Activated T-cell treated with anti-CD3 and anti-CD28 coated beads, Interleukin-2, amount 50 U/mL, for 4 hours (primary cell): ENCODE measurements at regions not wholly inside any gene's neighbourhood (a gene's known extent, or its start where the extent isn't known, plus 50 kb on each side); places are given as distances from the start of the nearest gene placed in this dataset.

Experiments
- ATAC-seq, 2 donors: fragments of 200-7000 bp; cut with Tn5 transposase; one replicate each; pipeline ENCODE4 v1.10.0; 2021
- DNase-seq: peaks from one replicate; pipeline ENCODE4 v3.0.0-alpha.2; 2020
- H3K27me3 Mint-ChIP-seq: one replicate; pipeline ENCODE4 v1.8.0; 2021; ENCODE audit warnings: low read depth, mixed read lengths
- H3K36me3 Mint-ChIP-seq: one replicate; pipeline ENCODE4 v1.8.0; 2022; ENCODE audit warnings: mixed read lengths; ENCODE audit not compliant: insufficient read depth
- H3K4me1 Mint-ChIP-seq: one replicate; pipeline ENCODE4 v1.8.0; 2021; ENCODE audit warnings: low read depth, mixed read lengths
- H3K4me3 Mint-ChIP-seq: one replicate; pipeline ENCODE4 v1.8.0; 2021; ENCODE audit warnings: mild to moderate bottlenecking, moderate library complexity, mixed read lengths
- H3K9me3 Mint-ChIP-seq: one replicate; pipeline ENCODE4 v1.8.0; 2021; ENCODE audit warnings: mixed read lengths

- no peaks in the 10 kb centered on the region for H3K9me3 Mint-ChIP-seq
- H3K27me3 Mint-ChIP-seq = no peaks in the 10 kb centered on the region
- no peaks in the 10 kb centered on the region for H3K36me3 Mint-ChIP-seq
- peaks cover 26% of the 10 kb centered on the region for H3K4me1 Mint-ChIP-seq
- DNase-seq (no peak), ATAC-seq (no peak)
- H3K4me3 Mint-ChIP-seq = no peak overlapping the region
Measured at GRCh38 chr5:82353522-82353921, 75.4 kb upstream of the RPS23 start.

- Mint-ChIP-seq H3K4me1 (peaks cover 14% of the 10 kb centered on the region), H3K4me3 (no peak overlapping the region), H3K27me3 (no peaks in the 10 kb centered on the region), H3K36me3 (no peaks in the 10 kb centered on the region), H3K9me3 (no peaks in the 10 kb centered on the region)
- ATAC-seq = no peak
- no peak for DNase-seq
Measured at GRCh38 chr5:82352146-82352791, 74.1 kb upstream of the RPS23 start.

GRCh38 chr5:82351754-82352145, 73.6 kb upstream of the RPS23 start:
- ATAC-seq = peak; percentile 65 to 66
- no peaks in the 10 kb centered on the region for H3K9me3 Mint-ChIP-seq

GRCh38 chr5:82351297-82351696, 73.1 kb upstream of the RPS23 start:
- no peak for ATAC-seq
- Mint-ChIP-seq H3K9me3 (no peaks in the 10 kb centered on the region), H3K4me3 (no peak overlapping the region), H3K4me1 (peaks cover 6% of the 10 kb centered on the region), H3K36me3 (no peaks in the 10 kb centered on the region), H3K27me3 (no peaks in the 10 kb centered on the region)
- no peak for DNase-seq

More at GRCh38 chr5:82351754-82352145, 73.6 kb upstream of the RPS23 start:
- DNase-seq = no peak
- H3K4me1 Mint-ChIP-seq = peaks cover 9% of the 10 kb centered on the region
- no peak overlapping the region for H3K4me3 Mint-ChIP-seq
- H3K27me3 Mint-ChIP-seq = no peaks in the 10 kb centered on the region
- H3K36me3 Mint-ChIP-seq = no peaks in the 10 kb centered on the region

- Mint-ChIP-seq H3K27me3 (peaks cover 2% of the 10 kb centered on the region), H3K4me3 (no peak overlapping the region), H3K9me3 (no peaks in the 10 kb centered on the region), H3K4me1 (peaks cover 1% of the 10 kb centered on the region), H3K36me3 (no peaks in the 10 kb centered on the region)
- ATAC-seq (peak; percentile 53), DNase-seq (peak; percentile 16)
Measured at GRCh38 chr5:82349652-82350051, 71.5 kb upstream of the RPS23 start.

GRCh38 chr5:82348784-82349425, 70.8 kb upstream of the RPS23 start:
- DNase-seq (no peak), ATAC-seq (no peak)
- Mint-ChIP-seq H3K27me3 (peaks cover 2% of the 10 kb centered on the region), H3K4me3 (no peak overlapping the region), H3K36me3 (no peaks in the 10 kb centered on the region), H3K9me3 (no peaks in the 10 kb centered on the region), H3K4me1 (peaks cover 1% of the 10 kb centered on the region)

- H3K27me3 Mint-ChIP-seq = peaks cover 5% of the 10 kb centered on the region
- DNase-seq = no peak
- no peaks in the 10 kb centered on the region for H3K9me3 Mint-ChIP-seq
- no peak for ATAC-seq
- peaks cover 1% of the 10 kb centered on the region for H3K4me1 Mint-ChIP-seq
- no peak overlapping the region for H3K4me3 Mint-ChIP-seq
- H3K36me3 Mint-ChIP-seq = no peaks in the 10 kb centered on the region
Measured at GRCh38 chr5:82347201-82347865, 69.2 kb upstream of the RPS23 start.

- Mint-ChIP-seq H3K27me3 (peaks cover 5% of the 10 kb centered on the region), H3K4me1 (no peaks in the 10 kb centered on the region), H3K9me3 (no peaks in the 10 kb centered on the region), H3K36me3 (no peaks in the 10 kb centered on the region), H3K4me3 (no peak overlapping the region)
- DNase-seq (no peak), ATAC-seq (no peak)
Measured at GRCh38 chr5:82346399-82347165, 68.4 kb upstream of the RPS23 start.

GRCh38 chr5:82345108-82345507, 67.0 kb upstream of the RPS23 start:
- DNase-seq (no peak), ATAC-seq (no peak)
- no peaks in the 10 kb centered on the region for H3K9me3 Mint-ChIP-seq
- no peaks in the 10 kb centered on the region for H3K4me1 Mint-ChIP-seq
- H3K4me3 Mint-ChIP-seq = no peak overlapping the region
- H3K36me3 Mint-ChIP-seq = no peaks in the 10 kb centered on the region
- H3K27me3 Mint-ChIP-seq = peaks cover 9% of the 10 kb centered on the region

GRCh38 chr5:82341325-82341724, 63.2 kb upstream of the RPS23 start:
- Mint-ChIP-seq H3K4me1 (no peaks in the 10 kb centered on the region), H3K36me3 (no peaks in the 10 kb centered on the region), H3K9me3 (no peaks in the 10 kb centered on the region), H3K27me3 (peaks cover 11% of the 10 kb centered on the region), H3K4me3 (no peak overlapping the region)
- no peak for DNase-seq
- no peak for ATAC-seq

- Mint-ChIP-seq H3K27me3 (peaks cover 11% of the 10 kb centered on the region), H3K4me1 (no peaks in the 10 kb centered on the region), H3K9me3 (no peaks in the 10 kb centered on the region), H3K36me3 (no peaks in the 10 kb centered on the region), H3K4me3 (no peak overlapping the region)
- DNase-seq (no peak), ATAC-seq (no peak)
Measured at GRCh38 chr5:82340799-82341198, 62.6 kb upstream of the RPS23 start.

- no peaks in the 10 kb centered on the region for H3K9me3 Mint-ChIP-seq
- no peak overlapping the region for H3K4me3 Mint-ChIP-seq
- no peaks in the 10 kb centered on the region for H3K36me3 Mint-ChIP-seq
- DNase-seq (no peak), ATAC-seq (no peak)
- no peaks in the 10 kb centered on the region for H3K4me1 Mint-ChIP-seq
- H3K27me3 Mint-ChIP-seq = peaks cover 9% of the 10 kb centered on the region
Measured at GRCh38 chr5:82339792-82340191, 61.6 kb upstream of the RPS23 start.

GRCh38 chr5:82338771-82339373, 60.7 kb upstream of the RPS23 start:
- ATAC-seq (no peak), DNase-seq (no peak)
- Mint-ChIP-seq H3K4me3 (no peak overlapping the region), H3K36me3 (no peaks in the 10 kb centered on the region), H3K9me3 (no peaks in the 10 kb centered on the region), H3K27me3 (peaks cover 9% of the 10 kb centered on the region), H3K4me1 (no peaks in the 10 kb centered on the region)

GRCh38 chr5:82336959-82337351, 58.8 kb upstream of the RPS23 start:
- DNase-seq (no peak), ATAC-seq (no peak)
- peaks cover 6% of the 10 kb centered on the region for H3K27me3 Mint-ChIP-seq
- no peaks in the 10 kb centered on the region for H3K4me1 Mint-ChIP-seq
- no peaks in the 10 kb centered on the region for H3K36me3 Mint-ChIP-seq
- no peaks in the 10 kb centered on the region for H3K9me3 Mint-ChIP-seq
- no peak overlapping the region for H3K4me3 Mint-ChIP-seq
